CD4-positive, alpha-beta T cell treated with Interleukin-15 for 1 hour (primary cell): ENCODE measurements at regions not wholly inside any gene's neighbourhood (a gene's known extent, or its start where the extent isn't known, plus 50 kb on each side); places are given as distances from the start of the nearest gene placed in this dataset.
"Not testable (repeated sequence)": the region's sequence is repeated elsewhere in the genome, so short reads cannot be mapped to it uniquely, and the experiment has no call there.

Experiments
- DNase-seq: peaks from one replicate; pipeline ENCODE4 v3.0.0-alpha.2; 2020

GRCh38 chr6:9131616-9132015 lies 696.3 kb upstream of the SLC35B3 start:
- no peak for DNase-seq

- DNase-seq: no peak
These were observed 695.9 kb upstream of the SLC35B3 start for GRCh38 chr6:9131201-9131600.

DNA sequence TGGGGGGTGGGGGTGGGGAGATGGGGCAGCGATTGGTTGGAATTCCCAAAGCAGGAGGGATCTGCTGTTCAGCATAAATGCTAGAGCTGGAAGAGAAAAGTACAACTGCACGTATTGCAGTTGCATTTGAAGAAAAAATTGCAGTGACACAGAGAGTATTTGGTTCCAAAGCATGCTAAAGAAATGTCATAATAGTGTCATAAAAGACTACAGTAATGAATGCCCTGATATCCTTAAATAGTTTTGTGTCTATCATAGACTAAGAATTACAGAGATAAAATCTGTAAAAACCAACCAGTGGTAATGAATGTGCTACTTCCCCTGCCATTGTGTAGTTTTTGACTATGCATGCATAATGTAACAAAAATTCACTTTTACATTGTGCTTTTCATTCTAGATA lies 693.6 kb upstream of the SLC35B3 start:
- DNase-seq: no peak

DNA sequence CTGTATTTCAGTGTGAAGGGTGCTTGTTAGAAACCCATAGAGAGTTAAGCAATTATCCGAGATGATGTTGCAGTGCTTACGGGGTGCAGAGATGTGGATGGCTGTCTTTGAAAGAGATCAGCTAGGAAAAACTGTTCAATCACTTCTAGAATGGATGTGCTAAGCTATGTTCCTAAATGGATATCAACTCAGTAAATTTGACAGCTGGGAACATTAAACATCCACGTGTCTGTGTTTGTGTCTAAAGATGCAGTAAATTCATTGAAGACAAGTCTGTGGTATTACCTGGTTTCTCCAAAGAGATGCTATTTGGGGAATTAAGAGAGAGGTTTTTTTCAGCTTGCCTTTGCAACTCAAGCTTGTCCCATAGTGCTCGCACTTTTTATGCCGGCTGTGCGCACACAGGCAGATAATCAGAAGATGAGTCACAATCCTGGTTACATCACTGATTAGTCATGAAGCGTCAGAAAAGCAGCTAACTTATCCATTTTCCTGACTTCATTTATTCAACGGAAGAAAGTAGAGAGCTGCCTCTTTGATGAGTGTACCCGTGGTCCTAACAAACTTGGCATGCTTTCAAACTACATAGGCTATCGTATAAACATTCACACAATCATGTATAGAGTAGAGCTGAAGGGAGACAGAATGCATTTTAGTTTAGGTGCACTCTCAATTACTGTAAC lies 691.7 kb upstream of the SLC35B3 start:
- no peak for DNase-seq

DNA sequence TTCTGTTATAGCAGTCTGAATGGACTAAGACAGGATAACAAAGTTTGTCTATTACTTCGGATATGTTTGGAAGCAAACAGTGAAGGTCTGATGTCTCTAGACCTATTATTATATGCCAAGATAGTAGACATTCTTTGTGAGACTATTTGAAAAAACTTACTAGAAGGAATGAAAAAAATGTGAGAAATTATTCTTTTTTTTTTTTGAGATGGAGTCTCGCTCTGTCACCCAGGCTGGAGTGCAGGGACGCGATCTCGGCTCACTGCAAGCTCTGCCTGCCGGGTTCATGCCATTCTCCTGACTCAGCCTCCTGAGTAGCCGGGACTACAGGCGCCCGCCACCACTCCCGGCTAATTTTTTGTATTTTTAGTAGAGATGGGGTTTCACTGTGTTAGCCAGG lies 690.7 kb upstream of the SLC35B3 start:
- DNase-seq: not testable (repeated sequence)

DNA sequence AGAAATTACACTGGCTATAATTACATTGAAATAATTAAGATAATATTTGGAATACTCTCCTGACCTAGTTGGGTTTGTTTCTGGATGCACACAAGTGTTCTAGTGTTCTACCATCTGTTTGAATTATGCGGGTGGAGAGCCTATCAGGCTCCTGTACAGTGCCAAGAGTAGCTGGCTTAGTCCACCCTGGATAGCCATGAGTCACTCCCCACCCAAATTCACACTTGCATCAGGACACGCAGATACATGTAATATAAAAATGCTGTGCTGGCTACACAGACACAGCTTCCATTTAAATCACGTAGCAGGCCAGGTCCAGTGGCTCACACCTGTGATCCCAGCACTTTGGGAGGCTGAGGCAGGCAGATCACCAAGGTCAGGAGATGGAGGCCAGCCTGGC lies 686.2 kb upstream of the SLC35B3 start:
- DNase-seq: no peak

GRCh38 chr6:9116026-9116425 lies 680.7 kb upstream of the SLC35B3 start:
- DNase-seq: no peak

DNA sequence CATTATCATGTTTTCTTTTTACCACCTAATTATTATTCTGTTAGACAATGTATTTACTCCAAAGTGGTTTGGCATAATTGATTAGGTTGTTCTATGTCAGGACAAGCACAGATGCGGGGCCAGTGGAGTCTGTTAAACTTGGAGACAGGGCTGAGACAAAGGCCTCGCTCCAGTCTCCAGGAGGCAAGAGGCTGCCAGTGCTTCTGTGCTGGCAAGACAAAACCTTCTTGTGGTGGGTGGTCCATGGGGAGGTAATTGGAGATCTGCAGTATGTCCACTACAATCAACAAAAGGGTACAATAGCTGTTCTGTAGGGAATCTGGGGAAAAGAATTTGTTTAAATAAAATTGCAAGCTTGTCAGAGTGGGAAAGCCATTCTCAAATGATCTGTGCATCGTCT lies 677.2 kb upstream of the SLC35B3 start:
- DNase-seq: no peak

DNA sequence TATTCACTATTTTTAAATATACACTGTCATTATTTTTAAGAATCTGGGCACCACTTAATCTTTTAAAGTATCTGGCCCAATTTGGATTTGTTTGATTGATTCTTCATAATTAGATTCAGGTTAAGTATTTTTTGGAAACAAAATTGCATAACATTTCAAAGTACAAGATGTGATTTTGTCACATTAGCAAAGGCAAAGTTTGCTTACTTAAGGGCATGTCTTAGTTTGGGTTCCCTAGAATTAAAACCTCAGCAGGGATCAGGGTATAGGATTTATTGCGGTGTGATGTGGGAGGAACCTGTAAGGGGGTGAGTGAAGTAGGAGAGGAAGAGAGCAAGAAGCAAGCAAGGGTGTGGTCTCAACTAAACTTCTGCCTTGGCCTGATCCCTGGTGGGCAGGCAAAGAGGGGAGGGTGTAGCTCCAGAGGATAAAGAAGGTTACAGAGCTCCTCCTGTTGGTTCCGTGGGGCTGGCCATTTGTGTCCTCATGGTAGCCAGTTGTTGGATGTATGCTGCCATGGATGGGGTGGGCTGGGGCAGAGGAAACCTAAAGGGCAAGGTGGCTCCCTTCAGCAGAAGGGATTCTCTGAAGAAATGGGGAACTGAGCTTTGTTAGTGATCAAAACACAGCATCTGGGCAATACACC lies 668.7 kb upstream of the SLC35B3 start:
- no peak for DNase-seq

DNA sequence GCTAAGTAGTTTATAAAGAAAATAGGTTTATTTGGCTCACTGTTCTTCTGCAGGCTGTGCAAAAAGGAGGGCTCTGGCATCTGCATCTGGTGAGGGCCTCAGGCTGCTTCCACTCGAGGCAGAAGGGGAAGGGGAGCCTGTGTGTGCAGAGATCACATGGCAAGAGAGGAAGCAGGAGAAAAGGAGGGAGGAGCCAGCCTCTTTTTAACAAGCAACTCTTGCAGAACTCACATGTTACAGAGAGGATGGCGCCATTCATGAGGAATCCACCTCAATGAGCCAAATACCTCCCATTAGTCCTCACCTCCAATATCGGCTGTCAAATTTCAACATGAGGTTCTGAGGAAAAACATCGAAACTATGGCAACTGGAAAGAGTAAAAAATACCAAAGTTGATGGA lies 666.6 kb upstream of the SLC35B3 start:
- DNase-seq: no peak

GRCh38 chr6:9100869-9101580 lies 665.7 kb upstream of the SLC35B3 start:
- DNase-seq: no peak

GRCh38 chr6:9095729-9096128 lies 660.4 kb upstream of the SLC35B3 start:
- no peak for DNase-seq

DNA sequence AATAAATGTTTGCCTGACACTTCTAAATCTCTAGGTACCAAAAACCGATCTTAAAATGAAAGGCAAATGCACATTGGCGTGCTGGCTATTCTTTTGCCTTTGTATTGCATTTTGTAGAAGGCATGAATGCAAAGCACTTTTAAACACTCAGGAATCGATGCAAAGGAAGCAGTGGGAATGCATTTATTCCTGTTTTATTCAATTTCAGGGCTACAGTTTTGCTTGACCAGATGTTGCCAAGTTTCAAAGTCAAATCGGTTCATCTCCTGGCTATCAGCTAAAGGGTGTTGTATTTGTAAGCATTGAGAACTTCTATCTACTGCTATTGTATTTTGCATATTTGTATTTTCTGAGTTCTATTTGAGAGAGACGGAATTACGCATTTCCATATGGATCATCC lies 659.8 kb upstream of the SLC35B3 start:
- no peak for DNase-seq

DNA sequence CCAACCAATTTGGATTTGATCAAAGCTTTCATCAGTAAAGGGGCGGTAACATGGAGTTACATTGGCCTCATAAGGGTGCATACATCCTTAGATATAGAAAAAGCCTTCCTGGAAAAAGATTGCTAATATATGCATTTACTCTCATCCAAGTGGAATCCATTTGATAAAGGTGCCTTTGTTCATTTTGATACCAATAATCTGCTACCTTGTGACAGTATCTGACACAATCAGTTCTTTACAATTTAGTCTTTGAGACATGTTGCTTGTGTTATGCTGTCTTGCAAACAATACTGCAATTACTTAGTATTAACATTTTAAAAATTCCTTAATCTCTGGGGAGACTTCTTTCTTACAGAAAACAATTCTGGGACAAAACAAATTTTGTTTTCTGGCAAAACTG lies 654.4 kb upstream of the SLC35B3 start:
- DNase-seq: no peak

DNA sequence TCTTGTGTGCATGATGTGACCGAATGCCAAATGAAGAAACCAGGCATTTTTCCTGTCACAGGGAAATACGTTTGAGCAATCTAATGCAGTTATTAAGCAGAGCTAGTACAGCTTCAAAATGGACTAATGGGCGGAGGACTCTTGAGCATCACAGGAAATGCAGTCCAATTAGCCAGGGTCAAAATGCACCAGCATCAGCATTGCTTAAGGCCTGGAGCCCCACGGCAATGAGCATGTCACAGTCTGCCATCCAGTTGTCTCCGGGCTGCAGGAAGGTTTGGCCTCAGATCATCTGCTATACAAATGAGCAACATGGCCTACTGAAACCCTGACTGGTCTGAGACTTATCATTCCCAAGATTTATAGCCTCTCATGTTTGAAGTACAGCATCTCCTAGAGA lies 652.1 kb upstream of the SLC35B3 start:
- DNase-seq: no peak

- no peak for DNase-seq
These were observed 651.0 kb upstream of the SLC35B3 start for GRCh38 chr6:9086331-9086730.

GRCh38 chr6:9085709-9086070 lies 650.3 kb upstream of the SLC35B3 start:
- DNase-seq: no peak

- DNase-seq: no peak
These were observed 649.8 kb upstream of the SLC35B3 start for GRCh38 chr6:9085054-9085708.

DNA sequence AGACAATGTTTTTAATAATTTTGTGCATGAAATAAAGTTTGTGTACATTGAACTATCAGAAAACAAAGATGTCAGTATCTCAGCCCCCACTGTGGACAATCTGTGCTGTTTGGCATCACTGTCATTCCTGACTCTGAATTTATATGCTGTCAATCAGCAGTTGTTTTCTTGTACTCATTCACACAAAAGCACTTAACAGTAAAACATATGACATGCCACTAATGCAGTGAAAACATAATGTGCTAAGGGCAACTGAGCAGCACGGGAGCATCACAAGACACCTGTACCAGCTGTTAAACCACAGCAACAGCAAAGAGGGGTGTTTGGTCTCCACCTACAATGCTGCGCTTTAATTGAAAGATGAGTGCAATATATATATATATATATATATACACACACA lies 647.8 kb upstream of the SLC35B3 start:
- no peak for DNase-seq

GRCh38 chr6:9066726-9067125 lies 631.4 kb upstream of the SLC35B3 start:
- DNase-seq: no peak

- no peak for DNase-seq
These were observed 628.8 kb upstream of the SLC35B3 start for GRCh38 chr6:9064156-9064555.

DNA sequence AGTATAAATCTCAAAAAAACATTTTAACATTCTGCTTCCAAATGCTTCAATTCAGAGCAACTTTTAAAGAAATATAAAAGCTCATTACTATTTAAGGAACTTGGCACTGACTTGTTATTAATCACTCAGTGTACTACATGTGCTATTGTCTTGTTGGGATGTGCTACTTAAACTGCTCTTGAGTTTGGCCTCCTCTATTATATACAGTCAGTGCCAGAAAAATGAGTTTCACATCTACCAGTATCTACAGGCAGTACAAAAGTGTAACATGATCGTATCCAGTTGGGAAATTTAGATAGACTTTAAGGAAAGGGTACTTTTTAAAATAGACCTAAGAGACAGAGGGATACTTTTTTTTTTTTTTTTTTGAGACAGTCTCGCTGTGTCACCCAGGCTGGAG lies 627.3 kb upstream of the SLC35B3 start:
- DNase-seq: no peak

GRCh38 chr6:9057937-9058336 lies 622.6 kb upstream of the SLC35B3 start:
- no peak for DNase-seq

- DNase-seq: no peak
These were observed 621.2 kb upstream of the SLC35B3 start for GRCh38 chr6:9056556-9056955.
